GM23338 (cell line): ENCODE measurements at regions not wholly inside any gene's neighbourhood (a gene's known extent, or its start where the extent isn't known, plus 50 kb on each side); places are given as distances from the start of the nearest gene placed in this dataset.
"Not testable (repeated sequence)": the region's sequence is repeated elsewhere in the genome, so short reads cannot be mapped to it uniquely, and the experiment has no call there.

ENCODE experiments used
- CTCF ChIP-seq, 2 experiments: fragments of 200-600 bp in 1 of 2; sonication (generic) in 1 of 2; conservative IDR thresholded peaks; 2 replicates each; pipeline versions ENCODE4 v1.5.1 to v1.6.1; 2016 to 2017; ENCODE audit warnings: antibody characterized with exemption in 2 of 2, low read depth in 2 of 2, mild to moderate bottlenecking in 2 of 2, moderate library complexity in 1 of 2
- EZH2 ChIP-seq: fragments of 200-600 bp; sonication (generic); IDR thresholded peaks from one replicate; pipeline ENCODE4 v1.8.0; 2017; ENCODE audit warnings: antibody characterized with exemption, mild to moderate bottlenecking, low read depth; ENCODE audit not compliant: unreplicated experiment
- POLR2AphosphoS5 ChIP-seq: IDR thresholded peaks from 2 replicates; pipeline ENCODE4 v1.6.1; 2016; ENCODE audit warnings: antibody characterized with exemption, low read depth

- TF ChIP-seq CTCF (conservative IDR thresholded peaks at IDR 0.05; ENCODE audit: low read depth in 2 of 2); POLR2AphosphoS5; EZH2: not testable (repeated sequence)
Observed at GRCh38 chr9:138201167-138201889, 323.7 kb downstream of the CACNA1B start.
